SIG-M5 treated with dmso at 0.1 percent for 504 hours (cell line): ENCODE measurements at regions not wholly inside any gene's neighbourhood (a gene's known extent, or its start where the extent isn't known, plus 50 kb on each side); places are given as distances from the start of the nearest gene placed in this dataset.

Source experiments
- DNase-seq: peaks from one replicate; lab custom pipeline; 2025; ENCODE audit not compliant: unreplicated experiment; lab: John Stamatoyannopoulos, UW

DNA sequence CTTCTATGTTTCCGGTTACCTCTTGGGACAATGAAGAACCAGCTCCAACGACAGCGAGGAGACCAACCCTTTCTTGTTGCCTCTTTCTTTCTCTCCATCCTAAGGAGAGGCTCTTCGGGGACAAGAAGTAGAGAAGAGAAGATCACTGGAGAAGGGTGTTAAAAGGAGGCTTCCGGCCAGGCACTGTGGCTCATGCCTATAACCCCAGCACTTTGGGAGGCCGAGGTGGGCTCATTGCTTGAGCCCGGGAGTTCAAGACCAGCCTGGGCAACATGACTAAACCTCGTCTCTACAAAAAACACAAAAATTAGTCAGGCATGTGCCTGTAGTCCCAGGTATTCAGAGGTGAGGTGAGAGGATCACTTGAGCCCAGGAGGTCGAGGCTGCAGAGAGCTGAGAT is 90.8 kb upstream of the TNFAIP3 start:
- DNase-seq = no peak

DNA sequence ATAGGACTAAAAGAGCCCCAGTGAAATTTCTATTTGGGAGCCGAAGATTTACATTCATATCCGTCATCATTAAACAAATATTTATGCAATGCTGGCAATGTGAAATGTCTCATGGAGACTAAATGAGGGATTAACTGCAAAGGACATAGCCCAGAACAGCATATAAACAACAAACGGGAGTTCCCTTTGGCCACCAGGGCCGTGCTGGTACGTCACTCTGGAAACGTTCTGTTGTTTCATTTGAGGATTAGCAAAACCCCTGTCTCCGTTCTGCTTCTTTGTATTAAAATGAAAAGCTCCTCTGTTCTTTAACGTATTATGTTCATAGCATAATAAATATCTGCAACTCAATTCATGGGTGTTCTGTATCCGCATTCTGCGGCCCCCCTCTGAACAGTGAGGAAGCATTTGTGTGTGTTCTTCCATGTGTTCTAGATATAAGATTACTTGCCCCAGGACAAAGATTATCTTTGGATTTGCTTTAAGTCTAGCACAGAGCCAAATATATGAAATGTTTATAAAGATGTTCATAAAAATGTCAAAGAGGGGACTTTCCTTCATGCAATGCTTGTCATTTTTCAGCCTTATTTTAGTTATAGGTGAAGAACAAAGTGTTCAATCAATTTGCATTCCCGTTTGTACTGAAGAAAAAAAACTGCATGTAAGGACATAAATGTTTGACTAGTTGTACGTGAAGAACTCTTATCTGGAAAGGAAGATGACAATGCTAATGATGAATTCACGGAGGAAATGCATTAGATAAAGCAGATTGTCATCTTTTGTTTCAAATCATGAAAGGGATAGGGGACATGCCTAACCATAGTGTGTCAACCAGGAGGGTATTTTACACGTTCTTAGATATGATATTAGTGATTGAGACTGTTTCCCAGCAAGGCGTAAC is 90.0 kb upstream of the TNFAIP3 start:
- no peak for DNase-seq

DNA sequence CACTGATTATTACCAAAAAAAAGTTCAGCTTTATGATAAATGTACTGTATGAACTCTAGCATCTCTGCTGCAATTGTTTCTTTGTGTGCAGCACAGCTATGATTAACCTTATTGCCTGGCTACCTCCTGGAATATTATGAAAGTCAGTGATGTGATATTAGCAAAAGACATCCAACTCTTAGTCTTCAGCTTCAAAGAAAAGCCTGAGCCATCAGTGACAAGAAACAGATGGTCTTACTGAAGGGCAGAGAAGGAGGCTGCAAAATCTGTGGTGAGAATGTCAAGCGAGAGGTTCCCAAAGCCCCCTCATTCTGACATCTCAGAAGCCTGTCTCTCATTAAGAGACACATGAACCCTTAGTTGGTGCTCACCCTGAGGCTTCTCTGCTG is 89.4 kb upstream of the TNFAIP3 start:
- no peak for DNase-seq

GRCh38 chr6:137779982-137780381 is 87.1 kb upstream of the TNFAIP3 start:
- no peak for DNase-seq

GRCh38 chr6:137780447-137781034 is 86.5 kb upstream of the TNFAIP3 start:
- DNase-seq = no peak

DNA sequence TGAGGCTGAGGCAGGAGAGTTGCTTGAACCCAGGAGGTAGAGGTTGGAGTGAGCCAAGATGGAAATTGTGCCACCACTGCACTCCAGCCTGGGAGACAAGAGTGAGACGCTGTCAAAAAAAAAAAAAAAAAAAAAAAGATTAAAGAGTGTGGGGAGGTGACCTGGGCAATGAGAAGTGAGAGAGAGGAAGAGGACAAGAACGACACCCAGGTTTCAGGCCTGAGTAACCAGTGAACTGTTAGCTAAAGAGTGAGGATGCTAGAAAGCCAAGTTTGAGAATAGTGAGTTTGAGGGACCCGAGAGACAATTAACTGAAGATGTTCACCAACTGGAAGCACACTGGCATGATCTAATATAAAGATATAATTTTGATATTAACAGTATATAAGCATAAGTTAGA is 85.4 kb upstream of the TNFAIP3 start:
- no peak for DNase-seq

- no peak for DNase-seq
Measured at GRCh38 chr6:137782166-137783039, 84.7 kb upstream of the TNFAIP3 start.

GRCh38 chr6:137783710-137784109 is 83.3 kb upstream of the TNFAIP3 start:
- no peak for DNase-seq

GRCh38 chr6:137784583-137784982 is 82.5 kb upstream of the TNFAIP3 start:
- DNase-seq = no peak

- DNase-seq = no peak
Measured at GRCh38 chr6:137787016-137787415, 80.0 kb upstream of the TNFAIP3 start.

- DNase-seq = no peak
Measured at GRCh38 chr6:137788248-137788647, 78.8 kb upstream of the TNFAIP3 start.

DNA sequence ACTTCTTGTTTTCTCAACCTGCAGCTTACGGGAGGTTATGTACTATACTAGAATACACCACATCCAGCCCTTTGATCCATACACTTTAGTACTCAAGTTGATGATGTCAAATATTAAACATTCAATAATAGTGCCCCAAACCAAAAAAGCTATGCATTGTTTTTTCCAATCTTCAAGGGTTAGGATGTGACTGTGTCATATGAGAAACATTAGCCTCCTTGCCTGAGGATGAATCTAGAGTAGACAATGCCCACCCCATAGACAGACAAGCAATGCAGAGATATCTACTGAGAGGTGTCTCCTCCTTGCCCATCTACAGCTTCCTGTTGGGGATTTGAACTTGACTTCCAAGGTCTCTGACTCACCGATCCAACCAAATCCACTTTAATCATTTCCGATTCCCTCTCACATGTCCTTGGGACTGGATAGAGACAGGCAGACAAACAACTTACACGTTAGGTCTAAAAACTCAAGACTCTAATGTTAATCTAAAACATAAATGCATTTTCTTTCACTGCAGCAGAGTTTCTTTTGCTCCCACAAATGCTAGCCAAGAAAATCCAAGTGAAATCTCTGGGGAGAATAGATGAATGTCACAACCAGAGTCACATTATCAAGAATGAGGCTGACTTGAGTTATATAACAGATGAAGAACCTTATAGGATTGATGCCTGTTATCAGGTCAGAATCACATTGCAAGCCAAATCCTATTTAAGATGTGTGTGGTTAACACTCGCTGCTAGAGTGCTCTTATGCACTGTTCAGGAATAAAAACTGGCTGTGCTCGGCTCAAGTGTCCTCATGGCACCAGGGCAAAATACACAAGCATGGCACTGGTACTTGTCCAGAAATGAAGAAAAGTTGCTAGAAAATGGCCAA is 75.5 kb upstream of the TNFAIP3 start:
- DNase-seq = no peak

GRCh38 chr6:137792160-137793033 is 74.7 kb upstream of the TNFAIP3 start:
- no peak for DNase-seq

DNA sequence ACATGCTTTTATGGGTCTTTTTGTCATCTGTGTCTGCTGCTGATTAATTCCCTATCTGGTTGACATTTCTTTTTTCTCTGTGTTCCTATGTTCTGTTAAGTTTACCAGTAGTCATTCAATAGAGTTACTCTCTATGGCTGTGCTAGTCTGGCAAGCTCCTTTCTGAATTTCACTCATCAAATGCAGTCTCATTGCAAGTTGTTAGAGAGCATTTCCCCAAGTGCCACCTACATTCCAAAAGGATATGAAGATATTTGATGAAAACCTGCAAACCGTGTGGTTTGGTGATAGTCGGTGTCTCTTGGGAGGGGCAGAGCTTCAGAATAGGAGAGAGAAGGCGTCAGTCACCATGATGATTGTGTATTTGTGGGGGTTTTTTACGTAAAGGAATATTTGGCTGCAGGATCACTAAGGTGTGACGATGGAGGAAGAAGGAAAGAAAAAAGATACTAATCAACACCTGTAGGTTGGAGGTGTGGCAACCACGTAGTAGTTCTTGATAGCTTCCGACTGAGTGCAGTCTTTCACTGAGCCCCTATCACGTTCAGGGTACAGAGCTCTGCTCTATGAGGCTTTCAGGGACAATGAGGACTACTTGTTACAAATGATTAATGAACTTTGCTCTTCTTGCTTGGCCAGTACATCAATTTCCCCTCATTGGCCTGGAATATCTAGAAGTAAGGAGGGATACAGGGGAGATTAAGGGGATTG is 73.1 kb upstream of the TNFAIP3 start:
- no peak for DNase-seq

DNA sequence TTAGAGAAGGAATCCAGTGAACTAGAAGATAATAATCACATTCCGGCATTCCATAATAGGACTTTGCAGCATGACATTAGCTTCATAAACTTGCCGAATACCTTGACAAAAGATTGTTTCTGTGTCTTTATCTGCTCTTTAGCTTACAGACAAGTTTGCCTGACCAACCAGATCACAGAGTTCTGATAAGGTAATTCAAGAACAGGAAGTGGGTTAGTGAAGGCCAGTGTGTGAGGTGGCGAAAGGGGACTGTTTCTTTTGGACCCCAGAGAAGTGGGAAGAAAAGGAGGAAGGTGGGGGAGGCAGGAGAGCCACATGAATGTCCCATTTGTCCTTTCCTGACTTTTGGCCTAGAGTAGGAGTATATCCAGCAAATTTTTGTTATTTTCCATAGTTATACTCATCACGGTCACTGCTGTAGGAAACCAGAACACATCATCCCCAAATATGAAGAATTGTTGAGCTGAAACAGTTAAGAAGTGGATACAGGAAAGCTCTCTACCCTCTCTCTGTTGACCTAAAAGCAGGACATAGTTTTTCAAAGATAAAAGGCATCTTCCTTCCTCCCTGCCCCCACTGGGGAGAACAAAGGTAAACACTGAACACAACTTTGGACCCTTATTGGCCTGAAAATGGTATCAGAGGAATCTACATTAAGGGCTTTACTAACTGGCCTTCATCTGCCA is 72.4 kb upstream of the TNFAIP3 start:
- no peak for DNase-seq

DNA sequence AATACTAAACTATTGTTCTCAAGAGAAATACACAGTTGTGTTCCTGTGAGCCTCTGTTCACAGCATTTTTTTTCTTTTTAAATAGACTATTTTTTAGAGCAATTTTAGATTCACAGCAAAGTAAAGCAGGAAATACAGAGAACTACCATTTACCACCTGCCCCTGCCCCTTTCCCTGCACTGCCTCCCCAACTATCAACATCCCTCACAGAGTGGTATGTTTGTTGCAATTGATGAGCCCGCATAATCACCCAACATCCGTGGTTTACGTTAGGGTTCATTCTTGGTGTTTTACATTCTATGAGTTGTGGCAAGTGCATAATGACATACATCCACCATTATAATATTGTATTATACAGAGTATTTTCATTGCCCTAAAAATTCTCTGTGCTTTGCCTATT is 71.6 kb upstream of the TNFAIP3 start:
- DNase-seq = no peak

GRCh38 chr6:137798261-137798660 is 68.8 kb upstream of the TNFAIP3 start:
- no peak for DNase-seq

DNA sequence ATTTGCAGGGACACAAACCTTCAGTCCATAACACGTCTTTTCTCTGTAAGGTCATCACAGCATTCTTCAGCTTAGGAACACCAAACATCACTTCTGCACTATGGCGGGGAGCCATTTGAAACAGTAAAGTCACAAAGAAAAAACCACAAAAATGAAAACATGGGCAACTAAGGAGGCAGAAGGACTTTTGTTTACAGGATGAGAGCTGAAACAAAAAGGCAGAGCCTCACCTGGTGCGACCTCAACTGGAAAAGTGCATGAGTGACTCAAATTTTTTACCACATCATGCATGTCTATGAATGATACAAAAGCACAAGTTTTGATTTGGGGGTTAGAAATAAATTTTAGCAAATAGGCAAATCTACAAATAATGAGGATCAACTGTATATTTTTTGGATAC is 68.2 kb upstream of the TNFAIP3 start:
- DNase-seq = no peak
